OCI-M1 (cell line): ENCODE measurements at regions not wholly inside any gene's neighbourhood (a gene's known extent, or its start where the extent isn't known, plus 50 kb on each side); places are given as distances from the start of the nearest gene placed in this dataset.
"Not testable (repeated sequence)": the region's sequence is repeated elsewhere in the genome, so short reads cannot be mapped to it uniquely, and the experiment has no call there.

Experiments
- DNase-seq: peaks from one replicate; lab custom pipeline; 2025; lab: John Stamatoyannopoulos, UW

DNA sequence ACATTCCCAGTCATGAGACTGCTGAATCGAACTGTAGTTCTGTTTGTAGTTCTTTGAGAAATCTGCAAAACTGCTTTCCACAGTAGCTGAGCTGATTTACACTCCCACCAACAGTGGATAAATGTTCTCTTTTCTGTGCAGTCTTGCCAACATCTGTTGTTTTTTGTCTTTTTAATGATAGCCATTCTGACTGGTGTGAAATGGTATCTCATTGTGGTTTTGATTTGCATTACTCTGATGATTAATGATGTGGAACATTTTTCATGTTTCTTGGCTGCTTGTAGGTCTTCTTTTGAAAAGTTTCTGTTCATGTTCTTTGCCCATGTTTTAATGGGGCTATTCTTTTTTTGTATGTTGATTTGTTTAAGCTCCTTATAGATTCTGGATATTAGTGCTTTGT lies 187.3 kb upstream of the TLE4 start:
- DNase-seq: no peak

DNA sequence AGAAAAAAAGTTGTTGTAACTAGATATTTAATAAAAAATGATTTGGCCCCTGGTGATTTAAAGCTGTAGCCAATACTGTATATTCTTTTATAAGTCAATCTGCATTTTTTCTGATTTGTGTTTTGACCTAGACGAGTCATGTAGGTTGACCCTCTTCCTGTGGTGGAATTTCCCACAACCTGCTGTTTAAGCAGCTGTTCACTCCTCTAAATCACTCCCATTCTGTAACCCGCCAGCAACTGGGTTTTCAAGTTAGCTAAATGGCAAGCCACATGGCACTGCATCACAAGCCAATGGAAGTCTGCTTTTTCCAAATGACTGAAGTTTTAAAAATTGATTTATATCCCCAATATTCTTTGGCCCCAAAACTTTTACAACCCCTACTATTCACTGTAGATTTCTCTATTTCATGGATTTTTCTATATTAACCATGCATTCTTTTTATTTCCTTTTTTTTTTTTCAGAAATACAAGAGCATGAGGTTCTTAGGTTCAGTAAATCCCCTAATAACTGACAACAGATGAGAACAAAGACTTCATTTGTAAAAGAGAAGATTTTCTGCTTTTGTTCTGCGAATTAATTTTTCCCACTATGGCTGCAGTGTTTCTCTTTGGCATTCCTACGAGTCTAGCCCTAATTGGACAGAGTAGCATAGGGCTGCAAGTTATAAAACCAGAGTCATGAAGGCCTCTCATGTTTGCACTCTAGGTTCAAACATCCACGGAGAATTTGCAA lies 184.5 kb upstream of the TLE4 start:
- DNase-seq: no peak

DNA sequence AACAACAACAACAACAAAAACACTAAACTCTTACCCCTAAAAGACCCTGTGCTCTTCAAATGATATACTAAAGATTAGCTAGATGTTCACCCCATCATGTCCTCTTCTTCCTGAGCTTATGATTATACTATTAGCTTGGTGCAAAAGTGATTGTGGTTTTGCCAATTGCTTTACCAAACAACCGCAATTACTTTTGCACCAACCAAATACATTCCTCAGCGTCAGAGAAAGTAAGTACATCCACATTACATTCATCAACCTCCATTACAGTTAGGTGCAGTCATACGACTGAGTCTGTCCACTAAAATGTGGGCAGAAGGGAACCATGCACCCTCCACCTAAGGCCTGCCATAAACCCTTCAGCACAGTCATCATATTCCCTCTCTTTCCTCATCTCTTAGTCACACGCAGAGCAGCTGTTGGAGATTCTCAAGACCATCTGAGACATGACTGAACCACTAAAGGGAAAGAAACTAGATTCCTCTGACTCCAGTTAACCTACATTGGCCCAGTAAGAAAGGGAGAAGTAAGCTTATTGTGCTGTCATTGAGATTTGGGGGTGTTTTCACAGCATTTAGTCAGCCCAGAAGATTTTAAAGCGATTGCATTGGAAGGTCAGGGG lies 181.6 kb upstream of the TLE4 start:
- DNase-seq: no peak

DNA sequence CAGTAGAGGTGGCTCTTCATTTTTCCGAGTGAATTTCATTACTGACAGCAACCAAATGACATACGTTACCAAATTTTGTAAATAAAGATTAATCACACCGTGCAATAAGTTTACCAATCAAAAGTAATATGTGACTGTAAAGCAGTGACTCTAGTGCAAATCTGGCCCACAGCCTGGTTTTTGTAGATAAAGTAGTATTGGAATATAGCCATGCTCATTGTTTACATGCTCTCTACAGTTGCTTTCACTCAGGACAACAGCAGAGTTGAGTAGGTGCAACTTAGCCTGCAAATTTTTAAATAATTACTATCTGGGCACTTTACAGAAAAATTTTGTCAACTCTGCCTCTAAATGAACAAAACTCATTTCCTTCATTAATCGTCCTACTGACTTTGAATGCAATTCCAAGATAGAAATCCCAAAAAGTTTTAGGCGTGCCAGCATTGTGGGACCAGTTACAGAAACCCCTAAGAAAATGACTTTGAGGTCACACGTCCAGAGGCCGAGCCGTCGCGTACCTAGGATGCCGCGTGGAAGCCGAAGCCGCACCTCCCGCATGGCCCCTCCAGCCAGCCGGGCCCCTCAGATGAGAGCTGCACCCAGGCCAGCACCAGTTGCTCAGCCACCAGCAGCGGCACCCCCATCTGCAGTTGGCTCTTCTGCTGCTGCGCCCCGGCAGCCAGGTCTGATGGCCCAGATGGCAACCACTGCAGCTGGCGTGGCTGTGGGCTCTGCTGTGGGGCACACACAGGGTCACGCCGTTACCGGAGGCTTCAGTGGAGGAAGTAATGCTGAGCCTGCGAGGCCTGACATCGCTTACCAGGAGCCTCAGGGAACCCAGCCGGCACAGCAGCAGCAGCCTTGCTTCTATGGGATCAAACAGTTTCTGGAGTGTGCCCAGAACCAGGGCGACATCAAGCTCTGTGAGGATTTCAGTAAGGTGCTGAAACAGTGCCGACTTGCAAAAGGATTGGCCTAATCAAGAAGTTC lies 180.7 kb upstream of the TLE4 start:
- no peak for DNase-seq

DNA sequence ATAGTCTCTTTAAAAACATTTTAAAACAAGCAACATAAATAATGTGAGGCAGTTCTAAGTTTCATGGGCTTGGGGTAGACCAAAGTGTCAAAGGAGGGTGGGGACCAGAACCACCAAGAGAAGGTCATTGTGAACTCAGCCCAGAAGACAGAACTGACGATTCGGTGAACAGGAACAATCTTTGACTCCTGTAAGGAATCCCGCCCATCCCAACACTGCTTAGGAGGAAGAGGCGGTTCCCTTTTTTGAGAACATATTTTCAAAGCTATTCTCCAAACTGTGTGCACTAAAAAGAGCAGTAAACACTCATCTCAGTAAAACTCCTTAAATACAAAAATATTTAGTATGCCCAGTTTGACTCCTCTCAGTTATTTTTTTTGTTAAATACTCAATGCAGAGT lies 176.5 kb upstream of the TLE4 start:
- DNase-seq: no peak

DNA sequence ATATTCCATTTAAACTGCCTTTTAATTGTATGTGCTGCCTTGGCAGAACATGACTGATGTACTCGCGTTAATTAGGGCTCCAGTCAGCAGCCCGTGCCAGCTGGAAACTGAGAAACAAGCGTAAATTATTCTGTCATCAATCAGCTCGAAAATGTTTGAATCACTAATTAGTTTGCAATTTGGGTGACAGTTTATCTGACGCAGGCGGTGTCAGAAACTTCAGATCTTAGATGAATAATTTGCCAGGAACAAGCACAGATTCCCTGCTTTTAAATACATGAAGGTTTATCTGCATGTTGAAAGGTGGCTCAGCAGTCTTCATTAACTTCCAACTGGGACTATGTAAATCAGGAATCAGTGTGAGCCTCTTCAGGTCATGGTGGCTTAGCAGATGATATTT lies 176.0 kb upstream of the TLE4 start:
- no peak for DNase-seq

DNA sequence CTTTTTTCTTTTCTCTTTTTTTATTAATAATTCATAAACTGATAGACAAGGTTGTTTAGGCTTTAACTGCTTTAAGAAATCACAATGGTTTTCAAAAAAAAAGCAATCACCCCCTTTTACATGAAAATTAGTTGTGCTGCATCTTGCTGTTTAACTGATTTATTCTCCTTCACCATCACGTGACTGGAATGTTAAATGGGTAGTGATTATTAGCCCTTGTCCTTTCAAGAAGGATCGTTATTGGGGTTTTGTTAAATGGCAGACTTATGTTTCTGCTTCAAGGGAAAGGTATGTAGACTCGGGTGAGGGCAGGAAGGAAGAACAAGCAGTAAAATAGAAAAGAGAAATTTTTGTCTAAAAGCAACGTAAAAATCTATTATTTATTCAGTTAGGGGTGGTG lies 175.6 kb upstream of the TLE4 start:
- no peak for DNase-seq

DNA sequence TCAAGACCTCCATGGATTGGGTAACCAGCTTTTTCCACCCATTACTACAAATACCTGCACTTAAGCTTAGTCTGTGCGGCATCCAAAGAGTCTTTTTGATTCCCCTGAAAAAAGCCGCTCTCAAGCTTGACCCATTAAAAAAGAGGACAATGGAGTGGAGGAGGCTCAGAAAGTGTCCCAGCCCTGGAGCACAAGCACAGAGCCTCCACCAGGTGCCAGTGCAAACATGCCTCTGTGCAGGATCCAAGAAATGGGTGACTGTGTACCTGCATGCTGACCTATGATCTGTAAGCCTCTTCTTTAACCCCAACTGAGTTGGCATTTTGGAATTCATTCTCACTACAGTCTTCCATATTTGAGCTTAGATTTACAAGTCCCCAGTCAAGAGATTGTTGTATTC lies 168.3 kb upstream of the TLE4 start:
- no peak for DNase-seq

DNA sequence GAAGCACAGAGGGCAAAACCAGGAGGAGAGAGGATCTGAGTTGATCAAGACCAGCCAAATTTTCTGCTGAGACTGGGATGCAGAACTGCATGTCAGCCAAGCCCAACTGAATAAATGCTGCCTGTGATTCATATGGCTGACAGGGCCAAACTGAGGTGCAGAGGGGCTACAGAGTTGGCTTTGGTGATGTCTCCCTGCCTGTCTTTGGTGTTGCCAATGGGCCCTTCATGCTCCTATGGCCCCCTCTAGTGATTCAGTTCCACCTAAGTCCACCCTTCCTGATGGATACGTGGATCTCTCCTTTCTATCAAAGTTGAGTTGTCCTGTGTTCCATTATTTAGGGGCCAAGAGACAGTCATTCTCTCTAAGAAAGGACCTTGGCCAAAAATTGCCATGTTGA lies 163.6 kb upstream of the TLE4 start:
- no peak for DNase-seq

DNA sequence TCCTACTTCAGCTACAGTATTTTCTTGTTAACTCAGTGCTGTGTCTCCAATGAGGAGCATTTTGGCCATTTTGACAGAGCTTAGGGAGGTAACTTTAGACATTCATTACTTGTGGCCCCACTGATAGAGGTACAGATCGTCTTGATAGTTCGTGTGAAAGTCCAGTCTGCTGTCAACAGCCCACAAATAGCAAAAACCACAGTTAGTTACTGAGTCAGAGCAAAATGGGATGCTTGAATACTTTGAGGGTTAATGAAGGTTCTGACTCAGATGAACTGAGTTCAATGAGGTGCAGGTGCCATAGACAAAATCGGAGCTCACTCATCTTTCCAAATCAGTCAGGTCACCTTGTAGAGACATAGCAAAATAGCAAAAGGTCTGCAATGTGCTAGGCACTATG lies 163.1 kb upstream of the TLE4 start:
- no peak for DNase-seq

DNA sequence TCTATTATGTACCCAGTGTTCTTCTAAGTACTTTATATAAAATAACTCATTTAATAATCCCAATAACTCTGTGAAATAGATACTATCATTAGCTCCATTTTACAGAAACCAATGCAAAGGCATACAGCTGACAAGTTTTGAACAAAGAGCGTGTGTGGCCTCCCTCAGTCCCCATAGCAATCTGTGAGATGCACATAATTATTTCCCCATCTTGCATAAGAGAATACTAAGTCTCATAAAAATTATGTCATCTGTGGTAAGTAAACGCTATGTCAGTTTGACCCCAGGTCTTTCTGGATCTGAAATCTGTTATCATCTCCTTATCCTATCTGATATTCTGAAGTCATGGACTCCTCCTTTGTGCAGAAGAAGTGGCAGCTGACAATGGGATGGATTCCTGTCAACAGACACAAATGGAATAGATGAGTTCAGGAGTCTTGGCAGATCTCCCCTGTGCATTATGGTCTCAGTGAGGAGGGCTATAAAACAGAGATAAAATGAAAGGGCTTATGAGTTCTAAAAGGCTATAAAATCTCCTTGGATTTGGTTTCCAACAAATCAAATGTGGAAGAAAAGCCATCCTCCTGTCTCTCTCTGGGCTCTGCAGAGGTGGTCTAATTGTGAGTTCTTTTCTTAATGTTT lies 162.5 kb upstream of the TLE4 start:
- no peak for DNase-seq

DNA sequence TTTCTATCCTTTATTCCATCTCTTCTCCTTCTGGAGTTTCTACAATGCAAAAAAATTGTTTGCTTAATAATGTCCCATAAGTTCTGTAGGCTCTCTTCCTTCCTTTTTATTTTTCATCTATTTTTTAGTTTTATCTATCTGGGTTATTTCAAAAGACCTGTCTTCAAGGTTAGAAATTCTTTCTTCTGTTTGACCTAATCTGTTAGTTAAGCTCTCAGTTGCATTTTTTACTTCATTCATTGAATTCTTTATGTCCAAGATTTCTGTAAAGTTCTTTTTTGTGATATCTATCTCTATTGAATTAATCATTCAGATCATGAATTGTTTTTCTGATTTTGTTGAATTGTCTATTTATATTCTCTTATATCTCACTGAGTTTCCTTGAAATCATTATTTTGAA lies 145.9 kb upstream of the TLE4 start:
- no peak for DNase-seq

DNA sequence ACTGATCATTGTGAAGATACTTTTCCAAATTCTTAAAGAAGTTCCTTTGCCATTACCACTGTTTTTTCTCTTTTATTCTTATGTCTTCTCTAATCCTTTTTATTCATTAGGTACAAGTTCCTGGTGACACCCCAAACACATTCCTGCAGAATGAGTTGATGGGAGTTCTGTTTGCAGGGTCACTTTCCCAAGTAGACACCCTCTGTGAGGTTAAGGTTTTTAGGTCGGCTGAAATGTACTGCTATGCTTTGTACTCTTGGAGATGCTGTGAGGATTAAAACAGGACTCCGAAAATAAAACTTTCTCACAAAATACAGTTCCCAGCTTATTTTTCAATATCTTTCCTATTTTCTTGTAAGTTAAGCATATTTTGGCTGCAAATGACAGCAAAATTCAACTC lies 143.3 kb upstream of the TLE4 start:
- no peak for DNase-seq

DNA sequence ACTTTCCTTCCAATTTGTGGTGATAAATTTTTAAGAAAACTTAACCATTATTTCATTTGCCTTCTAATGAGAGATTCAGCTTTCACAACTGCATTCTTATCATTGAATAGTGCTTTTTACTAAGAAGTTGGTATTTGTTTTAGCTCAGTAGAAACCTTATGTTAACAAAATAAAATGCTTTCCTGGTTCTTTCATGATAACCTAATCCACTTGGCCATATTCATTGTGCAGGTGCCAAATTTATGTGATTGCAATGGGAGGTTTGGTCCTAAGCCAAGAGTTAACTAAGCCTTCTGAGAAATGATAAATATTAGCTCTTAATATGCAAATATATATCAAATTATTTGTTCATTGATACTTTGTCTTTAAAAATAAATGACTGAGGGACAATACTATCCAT lies 141.1 kb upstream of the TLE4 start:
- no peak for DNase-seq

DNA sequence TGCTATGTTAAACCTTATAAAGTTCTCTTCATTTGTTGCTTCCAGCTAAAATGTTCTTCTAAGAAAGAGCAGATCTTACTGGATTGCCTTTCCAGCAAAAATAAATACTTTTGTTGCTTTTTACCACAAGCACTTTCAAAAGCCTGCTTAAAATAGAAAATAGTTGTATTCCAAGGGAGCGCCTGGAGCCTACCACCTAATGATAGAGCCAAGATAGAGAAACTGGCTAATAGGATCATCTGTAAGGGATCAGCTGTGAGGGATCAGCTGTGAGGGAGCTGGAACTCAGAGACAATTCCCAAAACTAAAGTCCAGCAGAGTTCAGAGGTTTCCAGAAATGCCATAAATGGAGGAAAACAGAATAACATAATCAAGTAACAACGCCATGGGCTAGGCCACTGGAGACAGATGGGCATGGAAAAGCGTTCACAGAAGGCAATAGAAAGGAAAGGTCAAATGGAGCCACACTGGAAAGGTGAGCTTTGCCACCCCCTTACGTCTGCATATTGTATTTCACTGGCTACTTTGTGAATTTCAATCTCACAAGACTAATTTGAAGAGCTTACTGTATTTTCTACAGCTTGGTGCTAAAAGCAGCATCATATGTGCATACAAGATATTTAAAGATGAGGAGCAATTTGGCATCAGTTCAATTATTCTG lies 140.6 kb upstream of the TLE4 start:
- no peak for DNase-seq

DNA sequence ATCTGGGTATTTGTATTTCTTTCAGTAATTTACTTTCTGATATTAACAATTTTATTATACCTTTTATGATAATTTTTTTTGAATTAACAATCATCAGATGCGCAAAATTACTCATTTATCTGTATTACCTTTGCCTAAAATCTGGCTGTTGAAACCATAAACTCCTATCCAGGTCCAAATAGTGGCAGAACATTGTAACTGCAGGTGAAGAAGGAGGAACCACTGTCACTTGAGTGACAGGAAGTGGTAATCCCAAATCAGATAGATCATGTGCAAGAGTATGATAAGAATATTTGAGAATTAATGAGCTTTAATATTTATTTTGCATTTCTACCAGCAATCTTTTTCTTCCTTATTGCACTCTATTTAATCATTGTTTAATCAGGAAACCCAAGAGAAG lies 139.3 kb upstream of the TLE4 start:
- DNase-seq: no peak

DNA sequence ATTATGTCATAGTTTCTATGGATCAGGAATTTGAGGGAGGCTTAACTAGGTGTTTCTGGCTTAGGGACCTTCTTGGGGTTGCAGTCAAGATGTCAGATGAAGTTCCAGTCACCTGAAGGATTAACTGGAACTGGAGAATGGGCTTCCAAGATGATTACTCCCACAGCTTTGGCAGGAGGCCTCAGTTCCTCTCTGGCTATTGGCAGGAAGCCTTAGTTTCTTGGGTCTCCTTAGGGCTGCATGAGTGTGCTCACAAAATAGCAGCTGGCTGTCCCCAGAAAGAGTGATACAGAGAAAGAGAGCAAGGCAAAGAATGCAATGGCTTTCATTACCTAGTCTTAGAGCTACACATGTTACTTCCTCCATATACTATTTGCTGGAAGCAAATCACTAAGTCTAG lies 138.1 kb upstream of the TLE4 start:
- no peak for DNase-seq

DNA sequence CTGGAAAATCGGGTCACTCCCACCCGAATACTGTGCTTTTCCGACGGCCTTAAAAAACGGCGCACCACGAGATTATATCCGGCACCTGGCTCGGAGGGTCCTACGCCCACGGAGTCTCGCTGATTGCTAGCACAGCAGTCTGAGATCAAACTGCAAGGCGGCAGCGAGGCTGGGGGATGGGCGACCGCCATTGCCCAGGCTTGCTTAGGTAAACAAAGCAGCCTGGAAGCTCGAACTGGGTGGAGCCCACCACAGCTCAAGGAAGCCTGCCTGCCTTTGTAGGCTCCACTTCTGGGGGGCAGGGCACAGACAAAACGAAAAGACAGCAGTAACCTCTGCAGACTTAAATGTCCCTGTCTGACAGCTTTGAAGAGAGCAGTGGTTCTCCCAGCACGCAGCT lies 132.5 kb upstream of the TLE4 start:
- not testable (repeated sequence) for DNase-seq

DNA sequence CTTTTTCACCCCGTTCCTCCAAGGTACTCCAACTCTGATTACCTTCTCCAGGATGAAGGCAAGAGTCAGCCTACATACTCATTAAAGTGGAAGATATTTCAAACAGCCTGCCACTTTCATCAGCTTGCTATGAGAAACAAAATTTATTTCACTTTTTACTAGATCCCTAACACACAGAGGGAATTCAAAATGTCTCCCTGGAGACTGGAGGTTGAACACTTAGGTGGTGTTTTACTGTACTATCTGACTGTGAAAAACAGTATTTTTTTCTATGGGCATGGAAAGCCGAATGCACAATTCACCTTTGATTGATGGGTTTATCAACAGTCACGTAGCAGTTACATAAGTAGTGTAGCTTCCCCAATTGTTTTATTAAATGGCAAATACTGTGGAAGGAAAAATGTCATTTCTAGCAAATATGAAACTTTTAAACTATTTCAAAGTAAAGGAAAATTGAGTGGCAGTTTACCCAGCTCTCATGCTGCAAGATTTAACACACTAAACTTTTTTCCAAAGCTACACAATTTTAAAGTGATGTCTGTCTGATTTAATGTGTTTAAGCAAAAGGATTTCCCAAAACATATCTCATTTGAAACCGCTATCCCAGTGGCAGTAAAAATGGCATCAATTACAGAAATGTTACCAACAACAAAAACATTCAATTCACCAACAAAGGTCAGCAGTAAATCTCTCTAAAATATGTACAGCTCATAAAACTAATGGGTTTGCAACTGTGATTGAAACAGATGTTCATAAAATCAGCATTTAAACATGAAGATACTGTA lies 125.0 kb upstream of the TLE4 start:
- no peak for DNase-seq

DNA sequence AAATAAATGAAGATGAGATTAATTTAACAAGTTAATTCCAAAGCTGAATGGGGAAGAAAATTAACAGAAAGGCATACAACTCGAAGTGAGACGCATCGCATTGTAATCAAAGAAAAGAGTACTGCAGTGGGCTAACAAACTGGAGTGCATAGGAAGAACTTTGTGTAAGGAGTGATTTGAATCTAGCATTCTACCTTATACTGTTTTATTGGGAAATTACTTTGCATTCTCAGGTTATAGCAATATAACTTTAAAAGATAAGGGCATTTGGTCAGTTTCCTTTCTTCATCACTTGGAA lies 124.5 kb upstream of the TLE4 start:
- DNase-seq: no peak

DNA sequence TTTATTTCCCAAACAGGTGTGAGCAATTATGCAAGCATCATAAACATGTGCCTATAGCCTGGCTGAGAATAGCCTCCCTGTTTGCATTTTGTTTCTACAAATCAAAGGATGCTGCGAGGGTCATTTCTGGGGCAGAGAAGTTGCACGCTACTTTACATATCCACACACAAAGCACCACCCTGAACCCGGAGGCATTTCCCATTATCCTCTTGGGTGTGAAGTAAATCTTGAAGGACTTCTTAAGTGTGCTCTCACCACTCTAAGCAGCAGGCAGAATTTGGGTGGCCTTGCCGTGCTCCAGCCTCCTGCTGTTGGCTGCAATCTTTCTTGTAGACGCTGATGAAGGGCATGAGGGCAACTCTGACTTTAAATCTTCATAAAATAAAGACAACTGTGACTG lies 124.0 kb upstream of the TLE4 start:
- DNase-seq: no peak
